HG02798 (cell line): ENCODE measurements at regions not wholly inside any gene's neighbourhood (a gene's known extent, or its start where the extent isn't known, plus 50 kb on each side); places are given as distances from the start of the nearest gene placed in this dataset.

Experiments used
- ATAC-seq: cut with Tn5 transposase; IDR thresholded peaks from one replicate; pipeline ENCODE4 v1.9.1; 2021; ENCODE audit warnings: mild to moderate bottlenecking; ENCODE audit not compliant: unreplicated experiment, poor library complexity

DNA sequence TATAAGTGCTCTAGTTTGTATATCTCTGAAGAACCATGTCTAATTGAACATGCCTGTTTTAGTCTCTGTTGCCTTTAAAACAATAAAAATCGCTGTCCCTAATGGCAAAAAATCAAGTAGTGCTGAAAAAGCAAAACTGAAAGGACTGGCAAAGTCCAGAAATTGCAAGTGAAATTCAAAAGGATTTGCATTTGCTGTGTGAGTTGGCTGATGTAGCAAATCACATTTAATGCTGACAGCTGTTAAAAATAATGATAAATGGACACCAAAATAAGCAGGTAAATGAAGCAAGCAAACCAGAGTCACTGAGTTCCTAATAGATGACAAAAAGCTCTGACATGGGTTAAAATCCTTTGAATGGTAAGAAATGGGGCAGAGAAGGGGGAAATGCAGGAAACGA, 874.1 kb downstream of the GRM8 start:
- peak; percentile 70 for ATAC-seq

DNA sequence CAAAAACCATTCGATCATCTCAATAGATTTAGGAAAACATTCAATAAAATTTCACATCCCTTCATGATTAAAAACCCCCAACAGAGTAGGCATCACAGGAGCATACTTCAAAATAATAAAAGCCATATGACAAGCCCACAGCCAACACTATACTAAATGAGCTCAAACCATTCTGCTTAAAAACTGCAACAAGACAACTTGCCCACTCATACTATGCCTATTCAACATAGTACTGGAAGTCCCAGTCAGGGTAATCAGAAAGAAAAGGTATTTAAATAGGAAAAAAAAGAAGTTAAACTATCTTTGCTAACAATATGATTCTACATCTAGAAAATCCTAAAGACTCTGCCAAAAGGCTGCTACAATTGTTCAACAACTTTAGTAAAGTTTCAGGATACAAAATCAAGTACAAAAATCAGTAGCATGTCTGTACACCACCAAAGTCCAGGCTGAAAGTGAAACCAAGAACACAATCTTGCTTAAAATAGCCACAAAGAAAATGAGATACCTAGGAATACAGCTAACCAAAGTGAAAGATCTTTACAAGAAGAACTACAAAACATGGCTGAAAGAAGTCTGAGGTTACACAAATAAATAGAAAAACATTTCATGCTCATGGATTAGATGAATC, 882.6 kb downstream of the GRM8 start:
- ATAC-seq, result no peak

DNA sequence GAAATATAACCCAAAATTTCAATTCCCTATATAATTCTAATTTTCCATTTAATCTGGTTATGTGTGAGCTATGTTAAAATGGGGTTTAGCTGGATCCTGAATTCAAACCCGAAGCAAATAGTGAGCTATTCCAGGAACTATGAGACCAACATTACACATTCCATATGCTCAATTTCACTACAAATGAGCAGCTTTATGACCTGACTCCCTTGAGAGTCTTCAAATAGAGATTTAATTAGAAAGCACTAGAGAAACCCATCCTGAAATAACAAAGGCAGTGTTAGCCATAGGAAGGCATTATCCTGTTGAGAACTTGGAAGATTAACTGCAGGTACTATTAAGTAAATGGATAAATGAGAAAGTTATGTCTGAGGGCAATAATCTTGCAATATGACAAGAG, 890.0 kb downstream of the GRM8 start:
- ATAC-seq, result no peak

DNA sequence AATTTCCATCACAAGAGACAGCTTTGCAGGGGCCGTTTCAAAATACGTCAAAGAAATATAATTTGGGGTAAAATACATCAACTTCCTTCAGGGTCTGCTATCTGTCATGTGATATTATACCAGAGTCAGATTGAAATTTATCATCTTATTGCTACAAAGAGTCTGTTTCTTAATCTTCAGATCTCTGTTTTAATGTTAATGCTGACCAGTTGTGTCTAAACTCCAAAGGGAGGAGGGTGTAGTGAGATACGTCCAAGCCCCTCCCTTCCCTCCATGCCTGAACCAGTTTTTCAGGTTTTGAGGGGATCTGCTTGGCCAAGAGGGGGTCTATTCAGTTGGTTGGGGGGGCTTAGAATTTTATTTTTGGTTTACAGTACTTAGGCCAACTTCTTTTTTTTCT, 891.6 kb downstream of the GRM8 start:
- no peak for ATAC-seq

DNA sequence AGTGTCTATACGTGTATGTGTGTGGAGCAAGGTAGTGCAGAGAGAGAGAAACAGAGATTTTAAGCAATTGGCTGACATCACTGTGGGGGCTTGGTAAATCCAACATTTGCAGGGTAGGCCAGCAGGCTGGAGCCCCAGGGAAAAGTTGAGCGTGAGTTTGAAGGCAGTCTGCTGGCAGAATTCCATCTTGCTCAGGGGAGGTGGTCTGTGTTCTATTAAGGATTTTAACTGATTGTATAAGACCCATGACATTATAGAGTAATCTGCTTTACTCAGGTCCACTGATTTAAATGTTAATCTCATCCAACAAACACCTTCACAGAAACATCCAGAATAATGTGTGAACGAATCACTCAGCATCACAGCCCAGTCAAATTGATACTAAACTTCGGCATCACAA, 912.9 kb downstream of the GRM8 start:
- ATAC-seq, result no peak

DNA sequence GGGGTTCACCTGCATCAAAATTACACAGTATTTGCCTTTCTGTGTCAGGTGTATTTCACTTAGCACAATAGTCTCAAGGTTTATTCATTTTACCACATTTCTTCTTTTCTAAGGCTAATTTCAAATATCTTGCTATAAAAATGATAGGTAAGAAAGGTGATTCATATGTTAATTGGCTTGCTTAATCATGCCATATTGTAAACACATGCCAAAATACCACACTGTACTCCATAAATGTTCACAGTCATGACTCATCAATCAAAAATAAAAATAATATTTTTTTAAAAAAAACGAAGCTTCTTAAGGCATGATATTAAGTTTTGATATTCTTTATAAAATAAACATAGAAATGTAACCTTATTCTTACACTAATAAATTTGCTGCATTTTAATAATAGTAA, 947.1 kb downstream of the GRM8 start:
- no peak for ATAC-seq

DNA sequence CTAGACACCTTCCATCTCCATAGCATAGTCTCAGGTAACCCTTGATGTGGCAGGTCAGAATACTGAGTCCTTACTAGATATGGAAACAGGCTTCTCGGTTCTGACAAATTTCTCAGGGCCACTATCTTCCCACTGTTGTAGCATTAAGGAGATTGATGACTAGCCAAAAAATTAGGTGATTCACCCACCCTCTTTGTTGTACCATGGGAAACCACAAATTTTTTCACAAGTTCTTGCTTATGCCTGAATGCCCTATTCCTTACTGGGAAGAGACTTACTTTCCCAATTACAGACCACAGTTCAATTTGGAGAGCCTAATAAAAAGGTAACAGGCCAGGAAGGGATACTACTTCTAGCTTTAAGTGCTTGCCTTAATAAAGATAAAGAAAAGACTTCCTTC, 948.8 kb downstream of the GRM8 start:
- no peak for ATAC-seq

DNA sequence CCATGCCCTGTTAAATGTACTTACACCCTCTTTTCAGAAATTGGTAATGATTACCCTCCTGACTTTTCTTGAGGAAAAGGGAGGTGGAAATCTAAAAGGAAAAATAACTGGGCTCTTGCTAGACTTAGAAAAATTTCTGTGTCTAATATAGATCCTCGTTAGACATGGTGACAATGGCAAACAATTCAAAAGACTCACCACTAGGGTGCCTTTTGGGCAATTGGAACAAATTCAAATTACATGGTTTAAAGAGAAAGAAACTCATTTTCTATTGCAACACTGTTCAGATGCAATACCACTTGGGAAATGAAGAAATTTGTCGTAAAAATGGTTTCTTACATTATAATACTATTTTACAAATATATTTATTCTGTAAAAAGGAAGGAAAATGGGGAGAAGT, 950.1 kb downstream of the GRM8 start:
- no peak for ATAC-seq

DNA sequence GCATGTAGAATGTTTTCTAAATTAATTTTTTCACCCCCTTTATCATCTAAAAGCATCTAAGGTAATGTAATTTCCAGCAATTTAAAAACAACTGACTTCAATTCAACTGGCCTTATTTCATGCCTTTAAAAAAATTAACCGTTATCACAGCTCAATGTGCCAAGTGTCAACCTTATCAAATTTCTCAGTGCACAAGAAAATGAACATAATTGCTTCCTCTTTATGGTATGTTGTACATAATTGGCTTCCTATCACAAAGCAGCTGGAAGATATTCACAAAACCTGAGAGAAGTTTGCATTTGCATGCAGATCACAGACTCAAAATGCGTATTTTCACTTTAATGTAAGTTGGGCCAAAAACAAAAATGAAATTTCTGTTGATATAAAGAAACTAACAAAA, 966.4 kb downstream of the GRM8 start:
- ATAC-seq, result no peak

DNA sequence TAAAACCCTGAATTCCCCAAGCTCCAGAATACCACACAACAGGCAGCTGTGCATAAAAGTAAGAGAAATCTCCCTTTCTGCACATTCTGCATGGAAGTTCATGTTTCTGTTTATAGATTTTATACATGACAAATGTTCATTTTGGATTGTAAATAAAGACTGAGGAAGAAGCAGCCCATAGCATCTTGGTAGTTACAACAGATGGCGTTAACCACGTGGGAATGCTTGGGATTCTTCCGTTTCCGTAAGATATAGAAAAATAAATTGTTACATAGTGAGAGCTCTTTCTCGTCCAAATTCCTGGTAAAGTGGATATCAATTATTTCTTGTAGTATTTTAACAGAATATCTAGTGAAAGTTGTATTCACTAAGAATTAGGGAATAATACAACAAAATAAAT, 1016.5 kb downstream of the GRM8 start:
- no peak for ATAC-seq

DNA sequence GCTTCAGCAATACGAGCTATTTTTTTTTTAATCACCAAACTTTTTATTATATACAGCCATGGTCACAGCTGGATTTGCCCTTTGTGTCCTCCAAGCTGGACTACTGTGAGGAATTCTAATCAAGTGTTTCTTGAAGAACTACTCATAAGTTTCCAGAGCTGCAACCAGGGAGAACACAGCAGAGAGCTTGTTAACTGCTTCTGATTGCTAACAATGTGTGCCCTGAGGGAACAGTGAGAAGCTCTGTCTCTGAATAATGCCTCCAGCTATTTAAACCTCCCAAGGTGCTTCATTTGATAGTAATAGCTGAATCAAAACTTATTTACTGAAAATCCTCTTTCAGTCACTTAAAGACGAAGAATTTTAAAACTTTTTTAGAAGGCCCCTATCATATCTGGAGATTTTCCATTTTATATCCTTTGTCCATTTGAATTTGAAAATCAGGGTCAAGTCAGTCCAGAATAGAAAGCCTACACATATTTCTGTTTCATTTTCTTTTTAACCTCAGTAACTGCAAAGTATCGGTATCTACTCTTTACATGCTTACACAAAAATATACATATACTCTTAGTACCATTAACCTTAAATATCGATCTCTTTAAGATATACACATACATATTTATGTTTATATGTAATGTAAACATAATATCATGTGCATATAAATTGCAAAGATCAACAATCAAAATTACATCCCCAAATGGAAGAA, 1024.2 kb downstream of the GRM8 start:
- no peak for ATAC-seq

DNA sequence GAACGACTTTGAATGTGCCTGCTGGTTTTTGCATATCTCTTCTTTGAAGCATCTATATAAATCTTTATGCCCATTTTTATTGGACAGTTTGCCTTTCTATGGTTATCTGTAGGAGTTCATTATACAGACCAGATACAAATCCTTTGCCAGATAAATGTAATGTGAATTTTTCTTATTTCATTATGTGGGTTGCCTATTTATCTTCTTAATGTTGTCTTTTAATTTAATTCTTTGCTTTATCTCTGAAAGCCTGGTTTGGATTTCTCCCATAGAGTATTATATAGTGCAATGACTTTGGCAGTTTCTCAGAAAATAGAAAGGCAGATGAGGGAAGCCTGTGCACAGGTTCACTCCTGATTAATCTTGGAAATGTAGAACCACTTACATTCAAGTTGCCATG, 1025.1 kb downstream of the GRM8 start:
- no peak for ATAC-seq

DNA sequence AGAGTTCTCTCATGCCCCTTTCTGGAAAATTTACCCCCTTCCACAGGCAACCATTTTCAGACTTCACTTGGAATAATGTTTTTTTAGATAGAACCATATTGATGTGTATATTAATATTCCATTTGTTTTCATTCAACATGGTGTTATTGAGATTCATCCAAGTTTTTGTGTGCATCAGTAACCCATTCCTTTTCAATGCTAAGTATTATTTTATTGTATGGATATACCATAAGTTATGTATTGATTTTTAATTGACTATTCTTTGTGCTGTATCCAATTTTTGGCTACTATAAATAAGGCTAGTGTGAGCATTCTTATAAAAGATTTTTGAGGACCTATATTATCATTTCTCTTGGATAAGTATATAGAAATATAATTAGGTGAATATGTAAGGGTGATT, 1025.7 kb downstream of the GRM8 start:
- no peak for ATAC-seq

DNA sequence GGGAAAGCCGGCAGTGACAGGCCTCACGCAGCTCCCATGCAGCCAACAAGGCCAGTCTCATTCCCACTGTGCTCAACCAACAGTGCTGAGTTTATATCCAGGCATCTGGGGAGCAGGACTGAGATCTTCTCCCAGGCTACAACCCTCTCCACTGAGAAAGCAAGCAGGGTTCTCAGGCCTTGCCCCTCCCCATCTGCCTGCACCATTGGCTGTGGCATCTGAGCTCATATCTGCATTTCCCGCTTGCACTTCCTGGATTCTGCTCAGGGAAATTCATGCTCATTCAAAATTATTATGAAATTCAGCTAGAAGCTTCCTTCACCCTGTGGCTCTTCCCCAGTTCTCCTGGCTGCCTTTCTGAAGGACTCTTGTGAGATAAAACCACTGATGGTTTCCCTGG, 1029.0 kb downstream of the GRM8 start:
- ATAC-seq, result no peak

DNA sequence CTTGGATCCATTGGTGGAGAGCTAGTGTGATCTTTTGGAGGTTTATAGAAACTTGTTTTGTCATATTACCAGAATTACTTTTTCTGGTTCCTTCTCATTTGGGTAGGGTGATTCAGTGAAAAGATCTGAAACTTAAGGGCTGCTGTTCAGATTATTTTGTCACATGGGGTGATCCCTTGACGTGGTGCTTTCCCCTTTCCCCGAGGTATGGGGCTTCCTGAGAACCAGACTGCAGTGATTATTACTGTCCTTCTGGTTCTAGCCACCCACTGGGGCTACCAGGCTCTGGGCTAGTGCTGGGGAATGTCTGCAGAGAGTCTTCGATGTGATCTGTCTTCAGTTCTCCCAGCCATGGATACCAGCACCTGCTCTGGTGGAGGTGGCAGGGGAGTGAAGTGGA, 1030.0 kb downstream of the GRM8 start:
- no peak for ATAC-seq

DNA sequence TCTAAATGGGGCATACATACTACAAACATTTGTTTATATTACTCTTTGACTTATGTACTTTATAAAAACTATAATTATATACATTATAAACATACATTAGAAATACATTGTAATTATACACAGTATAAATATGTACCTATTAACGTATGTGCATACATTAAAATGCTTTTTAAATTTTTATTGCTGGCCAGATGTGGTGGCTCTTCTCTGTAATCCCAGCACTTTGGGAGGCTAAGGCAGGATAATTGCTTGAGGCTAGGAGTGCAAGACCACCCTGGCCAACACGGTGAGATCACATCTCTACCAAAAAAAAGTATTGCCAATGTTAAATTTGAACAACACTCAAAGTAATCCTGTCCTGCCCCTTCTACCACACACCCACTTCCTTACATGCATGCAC, 1037.0 kb downstream of the GRM8 start:
- ATAC-seq, result no peak

DNA sequence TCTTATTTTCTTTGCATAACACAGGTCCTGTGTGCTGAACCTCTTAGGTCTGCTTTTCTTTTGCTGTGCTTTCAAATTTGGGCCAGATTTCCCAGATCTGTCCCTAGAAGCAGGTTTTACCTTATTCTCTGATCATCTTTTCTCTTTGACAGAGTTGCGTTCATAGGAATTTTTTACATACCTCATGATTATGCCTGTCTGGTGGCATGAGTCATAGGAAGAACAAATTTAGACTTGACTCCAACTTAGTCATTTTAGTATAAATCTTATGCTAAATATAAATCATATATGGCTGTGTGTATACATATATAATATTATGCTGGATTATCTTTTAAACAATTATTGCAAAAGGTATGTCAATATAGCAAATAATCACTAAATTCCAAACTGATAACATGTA, 1038.9 kb downstream of the GRM8 start:
- no peak for ATAC-seq

DNA sequence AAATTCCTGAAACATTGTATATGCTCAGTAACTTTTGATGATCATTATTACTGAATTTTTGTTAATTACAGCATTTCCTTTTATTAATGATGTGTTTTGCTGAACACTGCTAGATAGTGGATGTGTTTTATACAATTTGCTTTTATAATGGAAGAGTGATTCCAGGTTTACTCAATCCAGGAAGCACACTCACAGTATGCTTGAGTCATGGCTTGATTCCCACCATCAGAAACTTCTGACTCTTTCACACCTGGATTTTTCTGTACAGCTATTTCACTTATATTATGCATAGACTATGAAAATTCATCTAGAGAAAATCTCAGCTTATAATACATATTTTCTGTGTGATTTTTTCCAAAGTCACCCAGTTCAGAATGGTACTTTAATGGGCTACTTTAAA, 1040.9 kb downstream of the GRM8 start:
- no peak for ATAC-seq

DNA sequence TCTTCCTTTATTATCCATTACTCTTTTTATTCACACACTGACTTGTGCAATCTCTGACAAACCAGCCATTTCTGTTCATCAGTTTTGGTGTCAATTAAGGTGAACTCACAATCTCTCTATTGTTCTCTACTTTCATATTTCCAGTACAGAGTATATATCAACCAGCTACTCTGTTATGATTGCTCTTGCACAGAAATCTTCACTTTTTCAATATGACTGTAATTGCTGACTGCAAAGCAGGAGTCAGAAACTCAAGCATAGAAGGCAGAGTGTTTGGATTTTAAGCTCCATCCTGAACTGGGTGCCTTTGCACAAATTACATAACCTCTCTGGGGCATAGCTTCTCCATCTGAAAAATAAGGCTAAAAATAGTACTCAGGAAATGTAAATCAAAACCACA, 1042.0 kb downstream of the GRM8 start:
- ATAC-seq, result peak; percentile 58

DNA sequence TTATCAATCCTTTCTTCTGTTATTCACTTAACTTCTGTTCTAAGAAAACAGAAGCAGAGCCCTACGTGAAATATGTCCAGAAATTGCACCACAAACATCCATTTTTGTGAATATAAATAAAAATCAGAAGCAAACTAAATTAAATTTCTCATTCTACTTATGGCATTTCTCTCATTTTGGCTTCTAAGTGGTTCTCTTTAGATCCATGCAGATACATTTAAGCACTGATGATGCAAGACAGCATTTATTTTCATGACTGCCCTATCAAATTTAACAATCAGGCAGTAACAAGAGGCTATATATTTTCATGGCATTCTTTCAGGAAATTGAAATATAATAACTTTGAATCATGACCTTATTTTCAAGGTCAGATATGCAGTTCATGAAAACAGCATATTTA, 1049.6 kb downstream of the GRM8 start:
- no peak for ATAC-seq

DNA sequence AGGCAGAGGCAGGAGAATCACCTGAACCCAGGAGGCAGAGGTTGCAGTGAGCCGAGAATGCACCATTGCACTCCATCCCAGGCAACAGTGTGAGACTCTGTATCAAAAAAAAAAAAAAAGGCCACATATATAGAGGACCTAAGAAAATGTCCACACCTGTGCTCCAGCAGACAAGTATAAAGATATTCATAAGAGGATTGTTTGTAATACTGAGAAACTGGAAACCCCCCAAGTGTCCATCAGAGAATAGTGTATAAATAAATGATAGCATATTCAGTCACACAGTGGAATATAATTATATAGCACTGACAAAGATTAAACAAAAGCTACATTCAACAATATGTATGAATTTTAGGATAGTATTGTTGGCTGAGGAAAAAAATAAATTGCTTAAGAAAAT, 1050.6 kb downstream of the GRM8 start:
- ATAC-seq, result no peak

DNA sequence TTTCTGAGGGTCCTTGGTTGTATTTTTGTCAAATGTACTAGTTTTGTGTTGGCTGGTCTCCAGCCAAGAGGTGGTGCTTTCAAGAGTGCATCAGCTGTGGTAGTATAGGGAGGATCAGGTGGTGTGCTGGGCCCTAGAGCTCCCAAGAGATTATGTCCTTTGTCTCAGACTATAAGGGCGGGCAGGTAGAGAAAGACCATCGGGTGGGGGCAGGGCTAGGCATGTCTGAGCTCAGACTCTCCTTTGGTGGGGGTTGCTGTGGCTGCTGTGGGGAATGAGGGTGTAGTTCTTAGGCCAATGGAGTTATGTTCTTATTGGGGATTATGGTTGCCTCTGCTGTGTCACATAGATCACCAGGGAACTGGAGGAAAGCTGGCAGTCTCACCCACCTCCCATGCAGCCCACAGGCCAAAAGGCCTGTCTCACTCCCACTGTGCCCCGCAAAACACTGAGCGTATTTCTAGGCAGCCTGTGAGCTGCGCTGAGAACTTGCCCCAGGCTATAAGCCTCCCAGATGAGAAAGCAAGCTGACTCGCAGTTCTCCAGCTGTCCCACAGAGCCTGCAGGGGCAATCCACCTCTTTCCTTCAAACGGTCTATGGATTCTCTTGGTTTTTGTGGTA, 1066.7 kb downstream of the GRM8 start:
- ATAC-seq, result no peak
